ENCODE measurements at regions not wholly inside any gene's neighbourhood (a gene's known extent, or its start where the extent isn't known, plus 50 kb on each side); places are given as distances from the start of the nearest gene placed in this dataset.
"Not testable (repeated sequence)": the region's sequence is repeated elsewhere in the genome, so short reads cannot be mapped to it uniquely, and the experiment has no call there.

- no peak for DNase-seq (ENCODE audit: low spot score)
Measured at GRCh38 chr6:110558575-110558974, 82.2 kb upstream of the SLC22A16 start.

GRCh38 chr6:110557199-110557598, 80.8 kb upstream of the SLC22A16 start:
- peak; percentile 82 for DNase-seq (ENCODE audit: low spot score)

GRCh38 chr6:110556317-110557110, 80.1 kb upstream of the SLC22A16 start:
- DNase-seq (ENCODE audit: low spot score), result no peak

- peak; percentile 98 for DNase-seq (ENCODE audit: low spot score)
Measured at GRCh38 chr6:110554966-110555460, 78.6 kb upstream of the SLC22A16 start.

GRCh38 chr6:110554441-110554840, 78.0 kb upstream of the SLC22A16 start:
- no peak for DNase-seq (ENCODE audit: low spot score)

- no peak for DNase-seq (ENCODE audit: low spot score)
Measured at GRCh38 chr6:110552901-110553641, 76.7 kb upstream of the SLC22A16 start.

GRCh38 chr6:110552076-110552475, 75.7 kb upstream of the SLC22A16 start:
- no peak for DNase-seq (ENCODE audit: low spot score)

GRCh38 chr6:110551088-110551487, 74.7 kb upstream of the SLC22A16 start:
- no peak for DNase-seq (ENCODE audit: low spot score)

GRCh38 chr6:110550353-110550752, 73.9 kb upstream of the SLC22A16 start:
- DNase-seq (ENCODE audit: low spot score), result no peak

GRCh38 chr6:110549277-110549676, 72.9 kb upstream of the SLC22A16 start:
- no peak for DNase-seq (ENCODE audit: low spot score)

GRCh38 chr6:110548110-110548847, 71.9 kb upstream of the SLC22A16 start:
- no peak for DNase-seq (ENCODE audit: low spot score)

- no peak for DNase-seq (ENCODE audit: low spot score)
Measured at GRCh38 chr6:110547266-110547964, 71.0 kb upstream of the SLC22A16 start.

GRCh38 chr6:110545081-110545872, 68.9 kb upstream of the SLC22A16 start:
- DNase-seq (ENCODE audit: low spot score), result no peak

- no peak for DNase-seq (ENCODE audit: low spot score)
Measured at GRCh38 chr6:110544472-110544871, 68.1 kb upstream of the SLC22A16 start.

GRCh38 chr6:110543106-110543505, 66.7 kb upstream of the SLC22A16 start:
- DNase-seq (ENCODE audit: low spot score), result peak; percentile 70

GRCh38 chr6:110542311-110543024, 66.1 kb upstream of the SLC22A16 start:
- DNase-seq (ENCODE audit: low spot score), result peak; percentile 90

GRCh38 chr6:110541701-110542309, 65.4 kb upstream of the SLC22A16 start:
- DNase-seq (ENCODE audit: low spot score), result peak; percentile 99

- not testable (repeated sequence) for DNase-seq (ENCODE audit: low spot score)
Measured at GRCh38 chr6:110539277-110540019, 63.0 kb upstream of the SLC22A16 start.
